ENCODE measurements at regions not wholly inside any gene's neighbourhood (a gene's known extent, or its start where the extent isn't known, plus 50 kb on each side); places are given as distances from the start of the nearest gene placed in this dataset.
"Not testable (repeated sequence)": the region's sequence is repeated elsewhere in the genome, so short reads cannot be mapped to it uniquely, and the experiment has no call there.

DNA sequence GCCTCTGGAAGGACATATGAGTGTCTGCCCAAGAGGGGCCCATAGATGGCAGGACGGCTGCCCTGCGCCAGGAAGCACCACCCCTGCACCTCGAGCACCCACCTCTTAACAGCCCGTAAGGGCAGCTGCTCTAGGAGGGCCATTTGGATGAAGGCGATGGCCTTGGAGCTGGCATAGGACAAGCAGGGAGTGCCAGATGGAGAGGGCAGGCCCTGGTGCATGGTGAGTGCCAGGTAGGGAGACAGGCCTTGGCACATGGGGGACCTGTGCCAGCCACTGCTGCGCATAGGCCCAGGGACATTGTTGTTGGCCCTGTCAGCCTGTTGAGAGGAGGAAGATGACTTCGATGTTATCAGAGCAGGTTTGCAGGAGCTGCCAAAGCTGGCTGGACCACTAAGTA, 134.2 kb downstream of the SLC25A46 start:
- TF ChIP-seq, protein P1, sequence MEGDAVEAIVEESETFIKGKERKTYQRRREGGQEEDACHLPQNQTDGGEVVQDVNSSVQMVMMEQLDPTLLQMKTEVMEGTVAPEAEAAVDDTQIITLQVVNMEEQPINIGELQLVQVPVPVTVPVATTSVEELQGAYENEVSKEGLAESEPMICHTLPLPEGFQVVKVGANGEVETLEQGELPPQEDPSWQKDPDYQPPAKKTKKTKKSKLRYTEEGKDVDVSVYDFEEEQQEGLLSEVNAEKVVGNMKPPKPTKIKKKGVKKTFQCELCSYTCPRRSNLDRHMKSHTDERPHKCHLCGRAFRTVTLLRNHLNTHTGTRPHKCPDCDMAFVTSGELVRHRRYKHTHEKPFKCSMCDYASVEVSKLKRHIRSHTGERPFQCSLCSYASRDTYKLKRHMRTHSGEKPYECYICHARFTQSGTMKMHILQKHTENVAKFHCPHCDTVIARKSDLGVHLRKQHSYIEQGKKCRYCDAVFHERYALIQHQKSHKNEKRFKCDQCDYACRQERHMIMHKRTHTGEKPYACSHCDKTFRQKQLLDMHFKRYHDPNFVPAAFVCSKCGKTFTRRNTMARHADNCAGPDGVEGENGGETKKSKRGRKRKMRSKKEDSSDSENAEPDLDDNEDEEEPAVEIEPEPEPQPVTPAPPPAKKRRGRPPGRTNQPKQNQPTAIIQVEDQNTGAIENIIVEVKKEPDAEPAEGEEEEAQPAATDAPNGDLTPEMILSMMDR (IDR thresholded peaks at IDR 0.05; ENCODE audit: insufficient read depth, low read length, poor library complexity, severe bottlenecking), result no peak
- no peaks in the 10 kb centered on the region for H3K27me3 ChIP-seq (replicated peaks; ENCODE audit: control insufficient read depth, insufficient read depth, low read length)
- no peak overlapping the region for H3K4me3 ChIP-seq (replicated peaks; ENCODE audit: low read depth, low read length)
- no peak for DNase-seq (ENCODE audit: extremely low read depth, insufficient read length)
- no peaks in the 10 kb centered on the region for H3K36me3 ChIP-seq (ENCODE audit: control insufficient read depth, insufficient read depth, low read length)

- TF ChIP-seq, protein P1 (IDR thresholded peaks at IDR 0.05; ENCODE audit: insufficient read depth, low read length, poor library complexity, severe bottlenecking), result no peak
- H3K36me3 ChIP-seq (ENCODE audit: control insufficient read depth, insufficient read depth, low read length), result no peaks in the 10 kb centered on the region
Measured at GRCh38 chr5:110873773-110874437, 135.1 kb downstream of the SLC25A46 start.

GRCh38 chr5:110875115-110875514, 136.3 kb downstream of the SLC25A46 start:
- H3K27me3 ChIP-seq (replicated peaks; ENCODE audit: control insufficient read depth, insufficient read depth, low read length); DNase-seq (ENCODE audit: extremely low read depth, insufficient read length); H3K4me3 ChIP-seq (replicated peaks; ENCODE audit: low read depth, low read length); H3K36me3 ChIP-seq (ENCODE audit: control insufficient read depth, insufficient read depth, low read length): not testable (repeated sequence)

More at GRCh38 chr5:110873773-110874437, 135.1 kb downstream of the SLC25A46 start:
- H3K27me3 ChIP-seq (replicated peaks; ENCODE audit: control insufficient read depth, insufficient read depth, low read length), result no peaks in the 10 kb centered on the region
- no peak for DNase-seq (ENCODE audit: extremely low read depth, insufficient read length)
- H3K4me3 ChIP-seq (replicated peaks; ENCODE audit: low read depth, low read length), result no peak overlapping the region

- no peak overlapping the region for H3K4me3 ChIP-seq (replicated peaks; ENCODE audit: low read depth, low read length)
- H3K27me3 ChIP-seq (replicated peaks; ENCODE audit: control insufficient read depth, insufficient read depth, low read length), result no peaks in the 10 kb centered on the region
- TF ChIP-seq, protein P1 (IDR thresholded peaks at IDR 0.05; ENCODE audit: insufficient read depth, low read length, poor library complexity, severe bottlenecking), result no peak
- no peak for DNase-seq (ENCODE audit: extremely low read depth, insufficient read length)
- no peaks in the 10 kb centered on the region for H3K36me3 ChIP-seq (ENCODE audit: control insufficient read depth, insufficient read depth, low read length)
Measured at GRCh38 chr5:110878115-110878514, 139.3 kb downstream of the SLC25A46 start.

- TF ChIP-seq, protein P1 (IDR thresholded peaks at IDR 0.05; ENCODE audit: insufficient read depth, low read length, poor library complexity, severe bottlenecking), result no peak
- Histone ChIP-seq H3K36me3 (ENCODE audit: control insufficient read depth, insufficient read depth, low read length) (no peaks in the 10 kb centered on the region), H3K4me3 (replicated peaks; ENCODE audit: low read depth, low read length) (no peak overlapping the region), H3K27me3 (replicated peaks; ENCODE audit: control insufficient read depth, insufficient read depth, low read length) (no peaks in the 10 kb centered on the region)
- DNase-seq (ENCODE audit: extremely low read depth, insufficient read length), result no peak
Measured at GRCh38 chr5:110879675-110880074, 140.9 kb downstream of the SLC25A46 start.

GRCh38 chr5:110880413-110880812, 141.6 kb downstream of the SLC25A46 start:
- no peak for DNase-seq (ENCODE audit: extremely low read depth, insufficient read length)
- Histone ChIP-seq H3K36me3 (ENCODE audit: control insufficient read depth, insufficient read depth, low read length) (no peaks in the 10 kb centered on the region), H3K27me3 (replicated peaks; ENCODE audit: control insufficient read depth, insufficient read depth, low read length) (no peaks in the 10 kb centered on the region), H3K4me3 (replicated peaks; ENCODE audit: low read depth, low read length) (no peak overlapping the region)
- TF ChIP-seq, protein P1 (IDR thresholded peaks at IDR 0.05; ENCODE audit: insufficient read depth, low read length, poor library complexity, severe bottlenecking), result no peak

Measured in GM06990 (cell line).